Activated T-helper 1 cell treated with anti-CD3 and anti-CD28 coated beads, Interleukin-12 subunit alpha, Interleukin-12 subunit beta, Interleukin-2, Interleukin-4 antibody, amounts not matched to agents 30 ng/mL and 10 ng/mL and 1 ng/mL, durations not matched to agents 14 hours and 24 hours and 36 hours (primary cell): ENCODE measurements at regions not wholly inside any gene's neighbourhood (a gene's known extent, or its start where the extent isn't known, plus 50 kb on each side); places are given as distances from the start of the nearest gene placed in this dataset.
"Not testable (repeated sequence)": the region's sequence is repeated elsewhere in the genome, so short reads cannot be mapped to it uniquely, and the experiment has no call there.

Experiments
- DNase-seq: peaks from one replicate; pipeline ENCODE4 v3.0.0; 2021; ENCODE audit warnings: low spot score
- H3K27ac Mint-ChIP-seq: one replicate; pipeline ENCODE4 v1.8.0; 2021; ENCODE audit warnings: mild to moderate bottlenecking, mixed read lengths
- H3K27me3 Mint-ChIP-seq: one replicate; pipeline ENCODE4 v1.8.0; 2022; ENCODE audit warnings: mild to moderate bottlenecking, moderate library complexity, mixed read lengths; ENCODE audit not compliant: insufficient read depth
- H3K36me3 Mint-ChIP-seq: one replicate; pipeline ENCODE4 v1.8.0; 2021; ENCODE audit warnings: low read depth, mixed read lengths
- H3K4me1 Mint-ChIP-seq: one replicate; pipeline ENCODE4 v1.8.0; 2021; ENCODE audit warnings: low read depth, mixed read lengths
- H3K4me3 Mint-ChIP-seq: one replicate; pipeline ENCODE4 v1.8.0; 2021; ENCODE audit warnings: mild to moderate bottlenecking, moderate library complexity, mixed read lengths
- H3K9me3 Mint-ChIP-seq: one replicate; pipeline ENCODE4 v1.8.0; 2021; ENCODE audit warnings: mixed read lengths
- intact Hi-C: fragments of 100-400 bp; cut with micrococcal nuclease; formaldehyde crosslinking; loops from one replicate; pipeline ENCODE4 v1.15.1; 2024

DNA sequence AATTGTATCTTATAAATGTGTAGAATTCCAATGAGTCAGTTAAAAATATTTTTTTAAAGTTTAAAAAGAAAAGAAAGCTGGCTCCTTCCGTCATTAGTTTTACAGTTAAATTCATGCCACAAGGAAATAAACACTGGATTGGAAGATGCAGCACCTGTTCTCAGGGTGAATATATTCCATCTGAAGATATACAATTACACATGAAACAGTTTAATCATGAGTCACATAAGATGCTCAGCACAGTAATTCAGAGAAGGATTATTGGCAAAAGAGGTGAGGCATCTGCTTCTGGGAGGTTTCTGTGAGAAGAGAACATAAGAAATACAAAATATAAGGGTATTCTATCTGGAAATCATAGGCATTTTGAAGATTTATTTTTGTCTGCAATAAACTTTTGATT lies 376.5 kb upstream of the SORCS1 start:
- Mint-ChIP-seq H3K36me3 (no peaks in the 10 kb centered on the region), H3K27me3 (no peaks in the 10 kb centered on the region), H3K27ac (no peak overlapping the region), H3K4me3 (no peak overlapping the region), H3K9me3 (peaks cover 4% of the 10 kb centered on the region), H3K4me1 (no peaks in the 10 kb centered on the region)
- intact Hi-C loops: no loop called here
- no peak for DNase-seq

DNA sequence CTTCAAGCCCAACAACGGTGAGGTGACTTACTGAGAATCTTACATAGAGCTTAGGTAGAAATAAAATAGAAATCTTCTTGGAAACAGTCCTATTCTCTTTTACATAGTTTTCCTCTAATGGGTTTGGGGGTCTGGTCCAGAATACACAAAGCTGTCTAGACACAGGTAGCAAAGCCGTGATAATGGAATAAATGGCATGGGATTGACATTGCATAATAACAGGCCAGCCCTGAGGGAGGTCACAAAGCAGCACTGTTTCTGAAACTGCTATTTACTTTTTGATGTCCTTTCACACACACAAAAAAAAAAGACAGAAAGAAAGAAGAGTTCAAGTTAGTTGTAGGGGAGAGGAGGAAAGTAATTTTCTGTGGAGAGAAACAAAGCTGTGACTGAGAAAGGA lies 364.8 kb upstream of the SORCS1 start:
- Mint-ChIP-seq H3K27ac (no peak overlapping the region), H3K36me3 (no peaks in the 10 kb centered on the region), H3K4me3 (no peak overlapping the region), H3K27me3 (no peaks in the 10 kb centered on the region), H3K4me1 (no peaks in the 10 kb centered on the region), H3K9me3 (peaks cover 3% of the 10 kb centered on the region)
- intact Hi-C loops: no loop called here
- no peak for DNase-seq

DNA sequence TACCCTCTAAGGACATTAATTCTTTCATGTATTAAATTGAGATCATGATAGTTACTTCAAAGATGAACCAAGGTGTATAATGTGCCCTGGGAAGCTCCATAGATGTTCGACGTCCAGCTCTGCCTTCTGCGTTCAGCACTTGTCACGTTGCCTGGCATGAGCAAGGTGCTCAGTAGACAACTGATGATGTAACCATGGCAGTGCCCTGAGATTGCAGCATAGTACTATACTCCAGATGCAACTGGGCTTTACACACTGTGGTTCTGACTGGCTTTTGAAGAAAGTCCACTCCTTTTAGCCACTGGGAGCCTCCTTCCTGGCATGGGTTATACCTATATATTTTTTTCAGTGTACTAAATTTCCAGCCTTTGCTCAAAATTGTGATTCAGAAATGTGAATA lies 355.8 kb upstream of the SORCS1 start:
- H3K4me3 Mint-ChIP-seq: no peak overlapping the region

DNA sequence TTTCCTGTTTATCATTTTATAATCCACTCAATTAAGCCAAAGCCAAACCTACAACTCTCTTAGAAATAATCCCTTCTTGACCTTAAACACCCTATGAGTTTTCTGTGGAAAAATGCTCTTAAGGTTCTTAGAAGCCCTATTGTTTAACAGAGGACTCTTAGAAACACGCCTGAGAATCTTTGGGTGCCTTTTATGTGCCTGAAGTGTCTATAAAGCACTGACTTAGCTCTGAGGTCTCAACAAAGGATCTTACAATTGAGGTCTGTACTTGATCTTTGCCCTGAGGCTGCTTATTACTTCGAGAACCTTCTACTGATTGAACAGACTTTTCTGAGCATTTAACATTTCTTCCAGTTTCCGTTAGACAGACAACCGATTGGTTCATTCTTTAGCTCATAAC lies 353.3 kb upstream of the SORCS1 start:
- DNase-seq: no peak
- Mint-ChIP-seq H3K27ac (no peak overlapping the region), H3K4me3 (no peak overlapping the region), H3K36me3 (no peaks in the 10 kb centered on the region), H3K4me1 (no peaks in the 10 kb centered on the region), H3K27me3 (no peaks in the 10 kb centered on the region), H3K9me3 (peaks cover 7% of the 10 kb centered on the region)
- intact Hi-C loops: no loop called here

More for the DNA sequence above, 355.8 kb upstream of the SORCS1 start:
- intact Hi-C loops: no loop called here
- Mint-ChIP-seq H3K27ac (no peak overlapping the region), H3K27me3 (no peaks in the 10 kb centered on the region), H3K9me3 (peaks cover 7% of the 10 kb centered on the region), H3K36me3 (no peaks in the 10 kb centered on the region), H3K4me1 (no peaks in the 10 kb centered on the region)
- no peak for DNase-seq

DNA sequence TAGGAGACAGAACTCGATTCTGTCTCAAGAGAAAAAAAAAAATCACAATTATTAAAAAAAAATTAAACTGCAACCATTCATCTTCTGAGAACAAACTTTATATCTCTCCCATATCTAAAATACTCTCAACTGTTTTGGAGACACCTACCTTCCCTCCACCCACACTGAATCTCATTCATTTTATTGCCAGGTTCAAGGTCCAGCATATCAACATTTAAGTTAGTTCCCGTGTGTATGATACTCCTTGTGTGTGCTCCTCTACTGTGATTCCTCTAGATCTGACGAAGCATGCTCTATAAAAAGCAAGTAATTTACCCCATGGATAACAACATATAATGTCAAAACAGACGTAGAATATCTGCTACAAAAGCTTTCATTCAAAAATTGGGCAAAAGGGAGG lies 351.8 kb upstream of the SORCS1 start:
- Mint-ChIP-seq H3K27ac (no peak overlapping the region), H3K9me3 (peaks cover 7% of the 10 kb centered on the region), H3K4me3 (no peak overlapping the region), H3K4me1 (no peaks in the 10 kb centered on the region), H3K27me3 (no peaks in the 10 kb centered on the region), H3K36me3 (no peaks in the 10 kb centered on the region)
- intact Hi-C loops: no loop called here
- no peak for DNase-seq

DNA sequence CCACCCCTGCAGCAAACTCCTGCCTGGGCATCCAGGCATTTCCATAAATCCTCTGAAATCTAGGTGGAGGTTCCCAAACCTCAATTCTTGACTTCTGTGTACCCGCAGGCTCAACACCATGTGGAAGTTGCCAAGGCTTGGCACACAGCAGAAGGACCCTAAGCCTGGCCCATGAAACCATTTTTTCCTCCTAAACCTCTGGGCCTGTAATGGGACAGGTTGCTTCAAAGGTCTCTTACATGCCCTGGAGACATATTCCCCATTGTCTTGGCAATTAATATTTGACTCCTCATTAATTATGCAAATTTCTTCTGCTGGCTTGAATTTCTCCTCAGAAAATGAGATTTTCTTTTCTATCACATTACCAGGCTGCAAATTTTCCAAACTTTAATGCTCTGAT lies 339.5 kb upstream of the SORCS1 start:
- H3K27me3 Mint-ChIP-seq, DNase-seq, H3K4me1 Mint-ChIP-seq, H3K4me3 Mint-ChIP-seq, intact Hi-C loops, H3K36me3 Mint-ChIP-seq, H3K27ac Mint-ChIP-seq: not testable (repeated sequence)
- H3K9me3 Mint-ChIP-seq: peaks cover 15% of the 10 kb centered on the region

DNA sequence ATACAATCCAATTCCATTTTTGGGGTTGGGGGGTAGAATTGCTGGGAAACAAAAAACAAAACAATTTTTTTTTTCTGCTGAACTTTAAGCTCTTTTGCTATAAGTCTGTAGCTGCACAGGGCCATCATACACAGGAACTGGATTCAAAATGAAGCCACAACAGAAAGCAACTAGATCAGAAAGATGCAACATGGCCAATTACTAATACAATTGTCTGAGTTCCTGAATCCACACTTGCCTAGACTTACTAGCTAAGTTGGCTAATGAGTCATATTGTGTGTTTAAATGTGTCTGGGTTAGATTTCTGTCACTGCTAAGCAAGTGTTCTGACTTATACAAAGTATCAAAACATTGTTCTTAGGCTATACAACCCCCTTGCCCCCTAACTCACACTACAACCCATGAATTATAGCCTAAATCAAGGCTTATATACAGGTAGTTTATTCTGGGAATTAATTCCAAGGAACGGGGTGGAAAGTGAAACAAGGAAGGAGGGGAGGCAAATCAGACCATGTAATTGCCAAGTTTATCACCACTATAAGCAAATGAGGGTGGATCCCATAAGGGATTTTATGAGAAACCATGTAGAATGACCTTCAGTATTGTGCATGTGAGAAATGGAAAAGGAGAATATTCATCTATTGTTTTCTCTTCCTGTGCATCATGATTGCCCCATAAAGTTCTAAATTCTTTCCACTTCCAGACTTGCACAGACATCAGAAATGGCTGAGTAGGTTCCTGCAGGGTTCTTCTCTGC lies 337.9 kb upstream of the SORCS1 start:
- Mint-ChIP-seq H3K4me1 (no peaks in the 10 kb centered on the region), H3K4me3 (no peak overlapping the region), H3K36me3 (no peaks in the 10 kb centered on the region), H3K27ac (no peak overlapping the region), H3K9me3 (peaks cover 15% of the 10 kb centered on the region), H3K27me3 (no peaks in the 10 kb centered on the region)
- intact Hi-C loops: no loop called here
- no peak for DNase-seq

DNA sequence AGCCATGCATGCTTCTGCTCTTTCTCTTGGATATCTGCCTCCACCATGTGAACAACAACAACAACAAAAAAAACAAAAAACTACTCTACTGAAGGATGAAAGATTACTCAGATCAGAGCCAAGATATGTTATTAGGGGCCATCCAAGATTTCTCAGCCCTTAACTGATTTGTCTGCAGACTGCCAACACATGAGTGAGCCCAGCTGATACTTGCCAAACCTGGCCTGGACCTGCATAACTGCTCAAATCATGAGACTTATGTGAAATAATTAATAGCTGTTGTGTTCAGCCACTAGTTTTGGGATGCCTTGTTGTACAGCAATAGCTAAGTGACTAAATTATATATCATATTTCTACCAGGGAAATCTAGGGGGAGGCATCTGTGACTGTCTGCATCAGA lies 334.5 kb upstream of the SORCS1 start:
- no peak for DNase-seq
- intact Hi-C loops: no loop called here
- peaks cover 12% of the 10 kb centered on the region for H3K9me3 Mint-ChIP-seq
- H3K4me1 Mint-ChIP-seq: no peaks in the 10 kb centered on the region
- no peaks in the 10 kb centered on the region for H3K36me3 Mint-ChIP-seq
- no peak overlapping the region for H3K27ac Mint-ChIP-seq
- H3K27me3 Mint-ChIP-seq: no peaks in the 10 kb centered on the region
- H3K4me3 Mint-ChIP-seq: no peak overlapping the region

DNA sequence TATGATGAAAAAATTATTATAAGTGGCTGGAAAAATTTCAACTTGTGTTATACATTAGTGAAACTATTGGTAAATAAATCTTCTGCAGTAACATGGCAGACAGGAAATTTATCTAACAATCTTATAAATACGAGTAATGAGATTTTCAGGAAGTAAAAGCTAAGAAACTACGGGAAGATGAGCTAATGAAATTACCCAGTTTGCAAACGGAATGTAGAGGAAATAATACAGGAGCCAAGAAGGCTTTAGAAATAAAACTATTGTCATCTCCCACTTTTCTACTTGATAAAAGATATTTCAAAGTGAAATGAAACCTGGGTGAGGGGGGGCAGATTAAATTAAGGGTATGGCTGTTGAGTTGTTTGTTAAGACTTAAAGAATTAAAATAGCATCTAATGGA lies 332.5 kb upstream of the SORCS1 start:
- no peak for DNase-seq
- H3K4me3 Mint-ChIP-seq: no peak overlapping the region
- peaks cover 10% of the 10 kb centered on the region for H3K9me3 Mint-ChIP-seq
- H3K36me3 Mint-ChIP-seq: no peaks in the 10 kb centered on the region
- H3K27me3 Mint-ChIP-seq: no peaks in the 10 kb centered on the region
- no peaks in the 10 kb centered on the region for H3K4me1 Mint-ChIP-seq
- intact Hi-C loops: no loop called here
- H3K27ac Mint-ChIP-seq: no peak overlapping the region

DNA sequence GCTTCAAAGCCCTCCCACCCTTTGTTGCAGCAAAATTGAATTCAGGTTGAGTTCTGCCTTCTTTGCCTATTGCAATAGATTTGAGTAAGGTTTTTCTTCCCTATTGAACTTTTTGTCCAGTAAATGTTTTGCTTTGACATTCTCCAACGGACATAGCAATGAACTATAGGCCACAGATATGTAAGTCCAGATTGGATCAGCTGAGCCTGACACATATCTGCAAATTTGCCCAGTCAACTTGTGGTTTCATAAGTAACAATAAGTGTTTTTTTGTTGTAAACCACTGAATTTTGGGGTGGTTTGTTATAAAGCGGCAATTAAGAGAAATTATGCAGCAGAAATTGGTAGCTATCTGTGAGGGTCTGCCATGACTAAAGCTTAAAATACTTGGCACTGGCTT lies 332.1 kb upstream of the SORCS1 start:
- Mint-ChIP-seq H3K9me3 (peaks cover 10% of the 10 kb centered on the region), H3K27ac (no peak overlapping the region), H3K36me3 (no peaks in the 10 kb centered on the region), H3K4me3 (no peak overlapping the region), H3K27me3 (no peaks in the 10 kb centered on the region), H3K4me1 (no peaks in the 10 kb centered on the region)
- no peak for DNase-seq
- intact Hi-C loops: no loop called here

DNA sequence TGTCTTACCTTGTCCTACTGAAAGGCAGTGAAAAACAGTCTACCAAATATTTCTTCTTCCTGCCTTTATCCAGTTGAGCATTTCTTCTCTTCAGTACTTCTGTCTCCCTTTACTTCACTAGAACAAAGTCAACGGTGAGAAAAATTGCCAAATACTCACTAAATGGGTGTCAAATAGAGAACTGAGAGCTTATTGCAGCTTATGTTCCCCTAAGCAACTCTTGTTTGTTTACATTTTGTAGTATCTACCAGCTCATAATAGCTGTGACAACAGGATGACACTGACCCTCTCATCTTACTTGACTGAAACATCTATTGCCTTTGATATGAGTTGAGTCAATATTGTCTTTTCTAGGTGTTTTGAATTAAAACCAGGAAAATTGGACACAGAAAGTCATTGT lies 327.9 kb upstream of the SORCS1 start:
- no peak overlapping the region for H3K27ac Mint-ChIP-seq
- peaks cover 7% of the 10 kb centered on the region for H3K9me3 Mint-ChIP-seq
- no peaks in the 10 kb centered on the region for H3K4me1 Mint-ChIP-seq
- no peak overlapping the region for H3K4me3 Mint-ChIP-seq
- H3K27me3 Mint-ChIP-seq: no peaks in the 10 kb centered on the region
- no peak for DNase-seq
- H3K36me3 Mint-ChIP-seq: no peaks in the 10 kb centered on the region
- intact Hi-C loops: no loop called here

DNA sequence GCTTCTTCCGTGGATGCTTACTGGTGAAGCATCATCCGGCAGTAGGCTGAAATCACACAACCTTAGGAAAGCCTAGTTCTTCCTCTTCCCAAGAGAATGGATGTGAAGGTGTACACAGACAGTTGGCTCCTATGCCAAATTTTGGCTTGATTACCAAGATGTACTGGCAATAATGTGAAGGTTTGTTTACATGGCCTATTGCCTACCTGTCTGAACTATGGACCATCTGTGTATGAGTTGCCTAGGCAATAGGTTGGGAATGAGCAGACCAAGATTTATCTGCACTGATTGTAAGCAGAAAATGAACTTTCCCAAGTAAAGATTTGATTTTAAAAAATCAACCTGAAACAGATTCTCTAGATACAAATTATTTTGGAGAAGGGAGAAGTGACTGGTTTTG lies 325.9 kb upstream of the SORCS1 start:
- Mint-ChIP-seq H3K9me3 (peaks cover 7% of the 10 kb centered on the region), H3K27me3 (no peaks in the 10 kb centered on the region), H3K4me1 (no peaks in the 10 kb centered on the region), H3K27ac (no peak overlapping the region), H3K36me3 (no peaks in the 10 kb centered on the region), H3K4me3 (no peak overlapping the region)
- intact Hi-C loops: no loop called here
- DNase-seq: no peak

DNA sequence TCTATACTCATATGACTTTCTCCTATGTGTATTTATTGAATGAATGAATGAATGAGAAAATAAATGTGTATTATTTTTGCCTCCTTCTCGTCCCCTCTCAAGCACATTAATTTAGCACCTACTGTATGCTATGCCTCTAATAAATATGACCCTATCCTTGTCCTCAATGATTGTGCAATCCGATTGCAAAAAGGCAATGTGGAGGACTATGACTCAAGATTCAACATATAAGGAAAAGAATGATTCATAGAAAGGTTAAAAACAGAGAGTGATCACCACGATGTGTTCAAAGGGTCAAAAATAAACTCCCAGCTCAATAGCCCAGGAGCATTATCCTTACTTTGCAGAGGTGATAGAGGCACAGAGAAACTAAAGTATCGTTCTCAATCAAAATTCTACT lies 322.8 kb upstream of the SORCS1 start:
- Mint-ChIP-seq H3K36me3 (no peaks in the 10 kb centered on the region), H3K27me3 (no peaks in the 10 kb centered on the region), H3K27ac (no peak overlapping the region), H3K4me3 (no peak overlapping the region), H3K4me1 (no peaks in the 10 kb centered on the region), H3K9me3 (no peaks in the 10 kb centered on the region)
- DNase-seq: no peak
- intact Hi-C loops: no loop called here

DNA sequence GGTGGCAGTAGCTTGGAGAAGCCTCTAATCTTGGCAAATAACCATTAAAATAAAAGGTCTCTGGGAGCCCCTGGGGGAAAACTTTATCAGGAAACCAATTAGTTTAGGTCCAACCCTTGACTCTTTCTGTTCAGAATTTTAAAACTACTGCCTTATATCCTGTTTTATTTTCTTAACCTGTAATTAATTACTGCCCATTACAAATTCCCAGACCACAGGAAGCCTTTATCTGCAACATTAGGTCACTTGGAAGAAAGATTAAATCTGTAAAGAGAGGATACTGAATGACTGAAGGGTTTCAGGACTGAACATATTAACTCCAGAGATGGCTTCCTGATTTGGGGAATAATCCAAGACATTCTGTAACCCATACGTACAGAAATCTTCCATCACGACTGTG lies 320.5 kb upstream of the SORCS1 start:
- no peaks in the 10 kb centered on the region for H3K4me1 Mint-ChIP-seq
- H3K4me3 Mint-ChIP-seq: no peak overlapping the region
- no peak for DNase-seq
- intact Hi-C loops: no loop called here
- no peaks in the 10 kb centered on the region for H3K36me3 Mint-ChIP-seq
- no peaks in the 10 kb centered on the region for H3K9me3 Mint-ChIP-seq
- H3K27me3 Mint-ChIP-seq: no peaks in the 10 kb centered on the region
- no peak overlapping the region for H3K27ac Mint-ChIP-seq
